Caco-2 (cell line): ENCODE measurements at regions not wholly inside any gene's neighbourhood (a gene's known extent, or its start where the extent isn't known, plus 50 kb on each side); places are given as distances from the start of the nearest gene placed in this dataset.

Source experiments
- BruUV-seq: library from RNA; stranded (reverse); fragments of 400-500 nt; replicated peaks from 2 replicates; lab custom pipeline; 2021; lab: Mats Ljungman, UMichigan
- CTCF ChIA-PET: fragments of 300-600 bp; sonication (Branson Sonifier 250); formaldehyde crosslinking; loops from one replicate; lab custom pipeline; 2022; ENCODE audit warnings: antibody characterized with exemption; lab: Charles Lee
- POLR2A ChIA-PET: fragments of 300-600 bp; sonication (Branson Sonifier 250); formaldehyde crosslinking; loops from one replicate; lab custom pipeline; 2022; ENCODE audit warnings: antibody characterized with exemption; lab: Charles Lee
- DNase-seq, 2 experiments: peaks; one replicate each; pipeline versions ENCODE4 v3.0.0 to v3.0.0-alpha.2; 2020 to 2022
- H3K27me3 ChIP-seq: replicated peaks from 2 replicates; pipeline ENCODE4 v1.6.0; 2011; ENCODE audit warnings: low read length; ENCODE audit not compliant: control insufficient read depth, insufficient read depth
- H3K36me3 ChIP-seq: 2 replicates; pipeline ENCODE4 v1.5.1; 2011; ENCODE audit warnings: low read length; ENCODE audit not compliant: control insufficient read depth, insufficient read depth
- H3K4me1 ChIP-seq: fragments of 250-450 bp; sonication (Bioruptor Pico); 2 replicates; pipeline ENCODE4 v1.5.1; 2020; ENCODE audit warnings: mild to moderate bottlenecking
- H3K4me3 ChIP-seq: 2 replicates; pipeline ENCODE4 v1.5.1; 2011; ENCODE audit warnings: low read depth, mild to moderate bottlenecking, control low read depth, low read length
- H3K9me3 ChIP-seq: fragments of 250-450 bp; sonication (Bioruptor Pico); 2 replicates; pipeline ENCODE4 v1.5.1; 2020; ENCODE audit warnings: mild to moderate bottlenecking, moderate library complexity
- H3K27ac Mint-ChIP-seq: one replicate; pipeline ENCODE4 v1.8.0; 2022; ENCODE audit warnings: mixed read lengths; ENCODE audit not compliant: unreplicated experiment
- H3K27me3 Mint-ChIP-seq: one replicate; pipeline ENCODE4 v1.8.0; 2022; ENCODE audit warnings: mixed read lengths; ENCODE audit not compliant: insufficient read depth, unreplicated experiment
- H3K36me3 Mint-ChIP-seq: one replicate; pipeline ENCODE4 v1.8.0; 2022; ENCODE audit warnings: mild to moderate bottlenecking, mixed read lengths; ENCODE audit not compliant: insufficient read depth, unreplicated experiment
- H3K4me1 Mint-ChIP-seq: one replicate; pipeline ENCODE4 v1.8.0; 2022; ENCODE audit warnings: low read depth, mixed read lengths; ENCODE audit not compliant: unreplicated experiment
- H3K4me3 Mint-ChIP-seq: one replicate; pipeline ENCODE4 v1.8.0; 2022; ENCODE audit warnings: mild to moderate bottlenecking, moderate library complexity, mixed read lengths; ENCODE audit not compliant: unreplicated experiment
- H3K9me3 Mint-ChIP-seq: one replicate; pipeline ENCODE4 v1.8.0; 2022; ENCODE audit warnings: mixed read lengths; ENCODE audit not compliant: unreplicated experiment
- intact Hi-C: fragments of 100-400 bp; cut with micrococcal nuclease; formaldehyde crosslinking; loops from one replicate; pipeline ENCODE4 v1.10.0; 2022; ENCODE audit not compliant: unreplicated experiment
- TF ChIP-seq, protein P1 (sequence below), 2 experiments: fragments of 200-600 bp in 1 of 2; IDR thresholded peaks; 1 replicate in 1 of 2; 2 replicates in 1 of 2; pipeline versions ENCODE4 v1.5.1 to v1.8.0; 2011 to 2022; ENCODE audit warnings: antibody characterized with exemption in 1 of 2, control low read depth in 1 of 2, inconsistent platforms in 1 of 2, low read depth in 1 of 2, low read length in 1 of 2, mild to moderate bottlenecking in 1 of 2, moderate library complexity in 1 of 2; ENCODE audit not compliant: insufficient read depth in 1 of 2, severe bottlenecking in 1 of 2, unreplicated experiment in 1 of 2

DNA sequence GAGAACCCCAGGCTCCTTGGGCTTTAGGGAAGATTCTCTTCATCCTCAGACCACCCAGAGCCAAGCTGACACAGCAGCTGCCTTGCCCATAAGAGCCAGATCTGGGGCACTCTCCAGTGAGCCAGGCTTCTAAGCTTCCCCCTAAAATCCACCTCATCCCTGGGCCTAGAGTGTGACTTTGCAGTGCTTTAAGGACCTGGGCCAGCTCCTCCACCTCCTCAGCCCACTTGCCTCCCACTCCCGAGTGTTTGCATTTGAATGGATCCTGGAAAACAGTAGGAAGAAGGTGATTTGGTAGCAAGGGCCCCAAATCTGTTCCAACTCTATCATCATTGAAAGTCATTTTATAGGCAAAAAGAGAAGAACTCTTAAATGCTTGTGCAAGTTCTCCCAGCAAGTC lies 108.7 kb upstream of the UBL3 start:
- DNase-seq = no peak
- no peak overlapping the region for H3K4me3 Mint-ChIP-seq
- BruUV-seq = no TSS peak
- H3K9me3 Mint-ChIP-seq = no peaks in the 10 kb centered on the region
- no peaks in the 10 kb centered on the region for H3K9me3 ChIP-seq
- H3K4me3 ChIP-seq = no peak overlapping the region
- H3K36me3 ChIP-seq = no peaks in the 10 kb centered on the region
- CTCF ChIA-PET = interaction anchor here (0.6 kb wide), 1 partner anchor 170 kb away, joined by 5 read pairs; no protein-coding TSS in a partner anchor
- TF ChIP-seq, protein P1, sequence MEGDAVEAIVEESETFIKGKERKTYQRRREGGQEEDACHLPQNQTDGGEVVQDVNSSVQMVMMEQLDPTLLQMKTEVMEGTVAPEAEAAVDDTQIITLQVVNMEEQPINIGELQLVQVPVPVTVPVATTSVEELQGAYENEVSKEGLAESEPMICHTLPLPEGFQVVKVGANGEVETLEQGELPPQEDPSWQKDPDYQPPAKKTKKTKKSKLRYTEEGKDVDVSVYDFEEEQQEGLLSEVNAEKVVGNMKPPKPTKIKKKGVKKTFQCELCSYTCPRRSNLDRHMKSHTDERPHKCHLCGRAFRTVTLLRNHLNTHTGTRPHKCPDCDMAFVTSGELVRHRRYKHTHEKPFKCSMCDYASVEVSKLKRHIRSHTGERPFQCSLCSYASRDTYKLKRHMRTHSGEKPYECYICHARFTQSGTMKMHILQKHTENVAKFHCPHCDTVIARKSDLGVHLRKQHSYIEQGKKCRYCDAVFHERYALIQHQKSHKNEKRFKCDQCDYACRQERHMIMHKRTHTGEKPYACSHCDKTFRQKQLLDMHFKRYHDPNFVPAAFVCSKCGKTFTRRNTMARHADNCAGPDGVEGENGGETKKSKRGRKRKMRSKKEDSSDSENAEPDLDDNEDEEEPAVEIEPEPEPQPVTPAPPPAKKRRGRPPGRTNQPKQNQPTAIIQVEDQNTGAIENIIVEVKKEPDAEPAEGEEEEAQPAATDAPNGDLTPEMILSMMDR (IDR thresholded peaks at IDR 0.05; ENCODE audit: insufficient read depth in 1 of 2, low read depth in 1 of 2, low read length in 1 of 2, severe bottlenecking in 1 of 2, unreplicated experiment in 1 of 2) = no peak
- H3K4me1 ChIP-seq = no peaks in the 10 kb centered on the region
- no peaks in the 10 kb centered on the region for H3K36me3 Mint-ChIP-seq
- peaks cover 8% of the 10 kb centered on the region for H3K4me1 Mint-ChIP-seq
- POLR2A ChIA-PET = no interaction called here
- no peaks in the 10 kb centered on the region for H3K27me3 Mint-ChIP-seq
- no peak overlapping the region for H3K27ac Mint-ChIP-seq
- intact Hi-C loops = no loop called here
- H3K27me3 ChIP-seq = no peaks in the 10 kb centered on the region

DNA sequence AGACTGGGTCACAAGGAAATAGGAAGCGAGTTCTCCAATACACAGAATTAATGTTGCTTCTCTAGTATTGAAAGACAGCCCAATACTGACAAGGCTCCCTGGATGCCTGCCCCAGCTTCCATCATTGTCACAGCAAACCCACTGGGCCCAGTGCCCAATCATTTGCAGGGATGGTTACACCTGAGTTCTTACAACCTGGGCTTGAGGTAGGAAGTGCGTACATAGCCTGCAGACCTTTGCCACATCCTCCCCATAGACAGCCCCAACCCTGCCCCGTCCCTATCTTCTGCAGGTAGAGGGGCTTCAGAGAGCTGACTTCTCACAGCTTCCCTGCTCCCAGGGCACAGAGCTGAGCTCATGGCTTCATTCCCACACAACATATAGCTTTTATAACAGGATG lies 108.1 kb upstream of the UBL3 start:
- H3K27me3 Mint-ChIP-seq = no peaks in the 10 kb centered on the region
- H3K9me3 Mint-ChIP-seq = no peaks in the 10 kb centered on the region
- no peaks in the 10 kb centered on the region for H3K4me1 ChIP-seq
- DNase-seq = no peak
- H3K27me3 ChIP-seq = no peaks in the 10 kb centered on the region
- ChIA-PET POLR2A (no interaction called here), CTCF (interaction anchor here (0.6 to 0.8 kb wide), 2 partner anchors 155 to 170 kb away, joined by 3 to 5 read pairs; no protein-coding TSS in a partner anchor)
- no peak overlapping the region for H3K27ac Mint-ChIP-seq
- peaks cover 12% of the 10 kb centered on the region for H3K4me1 Mint-ChIP-seq
- intact Hi-C loops = no loop called here
- no peaks in the 10 kb centered on the region for H3K36me3 Mint-ChIP-seq
- H3K36me3 ChIP-seq = no peaks in the 10 kb centered on the region
- no peaks in the 10 kb centered on the region for H3K9me3 ChIP-seq
- H3K4me3 ChIP-seq = no peak overlapping the region
- BruUV-seq = no TSS peak
- TF ChIP-seq, protein P1 (IDR thresholded peaks at IDR 0.05; ENCODE audit: insufficient read depth in 1 of 2, low read depth in 1 of 2, low read length in 1 of 2, severe bottlenecking in 1 of 2, unreplicated experiment in 1 of 2) = no peak
- no peak overlapping the region for H3K4me3 Mint-ChIP-seq

DNA sequence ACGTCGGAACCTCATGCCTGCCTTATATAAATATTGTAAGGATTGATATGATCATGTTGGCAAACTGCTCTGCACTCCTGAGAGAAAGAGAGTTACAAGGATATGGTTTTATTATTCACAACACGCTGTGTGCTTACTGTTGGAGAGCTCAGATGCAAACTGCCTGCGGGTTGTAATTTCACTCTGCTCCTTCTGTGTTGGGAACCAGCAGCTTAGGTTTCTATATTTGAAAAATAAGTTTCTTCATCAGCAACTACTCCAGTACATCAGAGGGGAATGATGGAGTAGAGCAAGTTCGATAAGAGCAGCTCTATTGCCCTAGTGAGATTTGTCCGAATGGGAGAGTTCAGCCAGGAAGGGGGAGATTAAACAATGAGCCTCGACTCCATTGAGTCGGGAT lies 106.9 kb upstream of the UBL3 start:
- Mint-ChIP-seq H3K36me3 (no peaks in the 10 kb centered on the region), H3K9me3 (no peaks in the 10 kb centered on the region), H3K27me3 (no peaks in the 10 kb centered on the region), H3K27ac (no peak overlapping the region), H3K4me3 (no peak overlapping the region), H3K4me1 (peaks cover 12% of the 10 kb centered on the region)
- Histone ChIP-seq H3K9me3 (no peaks in the 10 kb centered on the region), H3K4me1 (no peaks in the 10 kb centered on the region), H3K4me3 (no peak overlapping the region), H3K36me3 (no peaks in the 10 kb centered on the region), H3K27me3 (no peaks in the 10 kb centered on the region)
- BruUV-seq = no TSS peak
- intact Hi-C loops = no loop called here
- DNase-seq = no peak
- ChIA-PET POLR2A (no interaction called here), CTCF (no interaction called here)
- TF ChIP-seq, protein P1 (IDR thresholded peaks at IDR 0.05; ENCODE audit: insufficient read depth in 1 of 2, low read depth in 1 of 2, low read length in 1 of 2, severe bottlenecking in 1 of 2, unreplicated experiment in 1 of 2) = no peak
